Hematopoietic multipotent progenitor cell treated with erythropoietin and hydrocortisone succinate and interleukin-3 and kit ligand, for 8 days (in vitro differentiated cells): ENCODE measurements at regions not wholly inside any gene's neighbourhood (a gene's known extent, or its start where the extent isn't known, plus 50 kb on each side); places are given as distances from the start of the nearest gene placed in this dataset.

Experiments
- DNase-seq: peaks from one replicate; pipeline ENCODE4 v3.0.0-alpha.2; 2015

DNA sequence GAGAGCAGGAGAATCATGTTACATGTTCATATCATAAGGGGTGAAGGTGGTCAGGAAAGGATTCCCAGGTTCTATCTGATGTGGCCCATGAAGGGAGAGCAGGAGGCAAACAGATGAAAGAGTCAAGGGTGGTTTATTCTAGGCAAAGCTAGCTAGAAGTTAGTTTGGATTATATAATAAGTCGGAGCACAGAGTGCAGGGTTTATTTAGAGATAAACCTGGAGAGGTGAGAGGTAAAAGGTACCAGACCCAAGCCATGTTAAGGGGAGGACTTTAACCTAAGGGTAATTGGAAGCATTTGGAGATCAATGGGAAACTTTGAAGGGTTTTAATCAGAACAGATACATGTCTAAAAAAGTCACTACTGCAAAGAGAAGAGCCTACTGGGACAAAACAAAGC lies 69.2 kb upstream of the LRATD1 start:
- no peak for DNase-seq

GRCh38 chr2:14565666-14566065 lies 66.9 kb upstream of the LRATD1 start:
- DNase-seq = no peak

DNA sequence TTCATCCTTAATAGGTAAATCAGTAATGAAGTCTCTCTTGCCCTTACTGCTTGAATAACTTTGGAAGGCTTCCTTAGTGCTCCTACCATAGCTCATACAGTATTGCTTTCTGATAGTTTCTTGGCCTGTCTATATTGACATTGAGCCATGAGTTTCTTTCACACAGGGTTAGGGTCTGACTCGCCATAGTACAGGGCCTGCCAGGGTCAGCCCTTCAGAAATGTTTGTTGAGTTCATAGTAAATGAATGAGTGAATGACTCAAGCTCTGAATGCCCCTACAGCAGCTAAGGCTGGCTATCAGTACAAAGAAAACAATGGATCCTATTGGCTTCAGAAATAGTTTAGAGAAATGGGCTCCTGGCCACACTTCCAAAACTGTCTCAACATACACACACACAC lies 65.0 kb upstream of the LRATD1 start:
- DNase-seq = no peak

DNA sequence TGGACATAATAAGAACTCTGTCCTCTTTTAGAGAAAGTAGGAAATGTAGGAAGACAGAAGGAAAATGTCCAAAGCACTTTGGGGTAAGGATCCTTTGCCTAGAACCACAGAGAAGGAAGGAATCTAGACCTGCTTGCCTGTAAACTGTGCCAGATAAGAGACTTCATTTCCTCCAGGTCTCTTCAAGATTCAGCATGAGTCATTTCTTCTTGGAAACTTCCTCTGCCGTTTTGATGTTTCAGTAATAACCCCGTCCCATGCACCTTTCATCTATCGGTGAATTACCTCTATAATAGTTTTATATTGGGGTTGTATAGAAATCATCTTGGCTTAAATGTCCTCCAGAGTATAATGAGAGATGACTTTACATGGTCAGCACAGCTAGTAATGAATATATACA lies 63.2 kb upstream of the LRATD1 start:
- no peak for DNase-seq

- DNase-seq = no peak
These were observed 59.9 kb upstream of the LRATD1 start for GRCh38 chr2:14572633-14573032.

GRCh38 chr2:14577843-14578242 lies 54.7 kb upstream of the LRATD1 start:
- no peak for DNase-seq
